NT2/D1 (cell line): ENCODE measurements at regions not wholly inside any gene's neighbourhood (a gene's known extent, or its start where the extent isn't known, plus 50 kb on each side); places are given as distances from the start of the nearest gene placed in this dataset.

Source experiments
- SUZ12 ChIP-seq: IDR thresholded peaks from 2 replicates; pipeline ENCODE4 v1.6.1; 2011; ENCODE audit not compliant: insufficient read length, insufficient read depth; ENCODE audit errors: extremely low read depth
- YY1 ChIP-seq: IDR thresholded peaks from 2 replicates; pipeline ENCODE4 v1.6.1; 2011; ENCODE audit not compliant: insufficient read length, insufficient read depth
- ZNF274 ChIP-seq: IDR thresholded peaks from 2 replicates; pipeline ENCODE4 v1.6.1; 2011; ENCODE audit warnings: mild to moderate bottlenecking, low read depth, low read length

- no peak for TF ChIP-seq ZNF274
- no peak for TF ChIP-seq YY1
- no peak for TF ChIP-seq SUZ12
Observed at GRCh38 chr12:65742018-65743010, 82.0 kb upstream of the HMGA2 start.
